ENCODE measurements at regions not wholly inside any gene's neighbourhood (a gene's known extent, or its start where the extent isn't known, plus 50 kb on each side); places are given as distances from the start of the nearest gene placed in this dataset.

GRCh38 chr4:58138786-58139668 is 1028.8 kb upstream of the IGFBP7 start:
- TF ChIP-seq CTCF (IDR thresholded peaks at IDR 0.05) (no peak), ZFX (IDR thresholded peaks at IDR 0.05; ENCODE audit: borderline replicate concordance) (no peak)

Data from 22Rv1 (cell line).